ENCODE measurements at regions not wholly inside any gene's neighbourhood (a gene's known extent, or its start where the extent isn't known, plus 50 kb on each side); places are given as distances from the start of the nearest gene placed in this dataset.

- TF ChIP-seq POLR2A (IDR thresholded peaks at IDR 0.05; ENCODE audit: low read depth, low read length) (no peak), POLR2AphosphoS5 (IDR thresholded peaks at IDR 0.05; ENCODE audit: low read depth, low read length) (no peak), TAF1 (IDR thresholded peaks at IDR 0.05; ENCODE audit: borderline replicate concordance, low read depth, low read length) (no peak)
Measured at GRCh38 chr3:10577486-10577885, 72.1 kb upstream of the ATP2B2 start.

All from GM12892 (cell line).